T47D (cell line): ENCODE measurements at regions not wholly inside any gene's neighbourhood (a gene's known extent, or its start where the extent isn't known, plus 50 kb on each side); places are given as distances from the start of the nearest gene placed in this dataset.

Experiments
- DNase-seq, 2 experiments: peaks; one replicate each; pipeline versions ENCODE4 v3.0.0 to v3.0.0-alpha.2; 2011 to 2012; ENCODE audit warnings: low read depth in 1 of 2, low spot score in 1 of 2
- JUND ChIP-seq: IDR thresholded peaks from 2 replicates; pipeline ENCODE4 v1.6.1; 2012; ENCODE audit warnings: low read depth
- in situ Hi-C: cut with HindIII; loops from 2 replicates; pipeline ENCODE4 v1.10.0; 2016; ENCODE audit warnings: low sequenced_read_pairs, low pct_unique_long_range_greater_than_20kb

- no peak for TF ChIP-seq JUND
- in situ Hi-C loops, result no loop called here
- no peak for DNase-seq
Measured at GRCh38 chr3:99430348-99431134, 207.9 kb upstream of the COL8A1 start.

GRCh38 chr3:99429502-99429901 lies 208.9 kb upstream of the COL8A1 start:
- no peak for DNase-seq
- no peak for TF ChIP-seq JUND
- in situ Hi-C loops, result no loop called here

GRCh38 chr3:99425930-99426329 lies 212.5 kb upstream of the COL8A1 start:
- in situ Hi-C loops, result no loop called here
- DNase-seq, result no peak
- TF ChIP-seq JUND, result no peak

- TF ChIP-seq JUND, result no peak
- no peak for DNase-seq
- in situ Hi-C loops, result no loop called here
Measured at GRCh38 chr3:99419116-99419515, 219.3 kb upstream of the COL8A1 start.

GRCh38 chr3:99418709-99419108 lies 219.7 kb upstream of the COL8A1 start:
- no peak for DNase-seq
- in situ Hi-C loops, result no loop called here
- TF ChIP-seq JUND, result no peak

GRCh38 chr3:99418209-99418635 lies 220.2 kb upstream of the COL8A1 start:
- DNase-seq, result no peak
- no peak for TF ChIP-seq JUND
- in situ Hi-C loops, result no loop called here

- DNase-seq, result no peak
- in situ Hi-C loops, result no loop called here
- TF ChIP-seq JUND, result no peak
Measured at GRCh38 chr3:99413504-99413903, 224.9 kb upstream of the COL8A1 start.

GRCh38 chr3:99410789-99411311 lies 227.5 kb upstream of the COL8A1 start:
- no peak for TF ChIP-seq JUND
- in situ Hi-C loops, result no loop called here
- DNase-seq, result no peak

GRCh38 chr3:99409961-99410360 lies 228.4 kb upstream of the COL8A1 start:
- no peak for TF ChIP-seq JUND
- DNase-seq, result no peak
- in situ Hi-C loops, result no loop called here

DNA sequence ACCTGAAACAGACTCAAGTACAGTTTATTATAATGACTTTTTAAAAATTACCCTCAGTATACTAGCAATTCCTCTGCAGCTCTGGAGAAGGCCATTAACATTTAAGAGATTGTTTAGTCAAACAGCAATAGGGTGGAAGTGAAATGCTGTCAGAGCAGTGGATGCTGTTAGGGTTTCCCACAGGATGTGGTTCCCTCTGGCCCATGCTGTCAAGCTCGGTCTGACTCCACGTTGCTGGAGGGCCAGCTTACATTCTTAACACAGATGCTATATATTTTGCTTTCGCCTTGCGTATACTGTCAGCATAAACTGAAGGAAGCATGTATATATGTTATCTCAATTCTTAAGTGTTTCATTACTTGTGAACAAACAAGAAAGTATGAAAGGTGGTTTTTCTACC lies 231.1 kb upstream of the COL8A1 start:
- no peak for TF ChIP-seq JUND
- no peak for DNase-seq
- in situ Hi-C loops, result no loop called here

DNA sequence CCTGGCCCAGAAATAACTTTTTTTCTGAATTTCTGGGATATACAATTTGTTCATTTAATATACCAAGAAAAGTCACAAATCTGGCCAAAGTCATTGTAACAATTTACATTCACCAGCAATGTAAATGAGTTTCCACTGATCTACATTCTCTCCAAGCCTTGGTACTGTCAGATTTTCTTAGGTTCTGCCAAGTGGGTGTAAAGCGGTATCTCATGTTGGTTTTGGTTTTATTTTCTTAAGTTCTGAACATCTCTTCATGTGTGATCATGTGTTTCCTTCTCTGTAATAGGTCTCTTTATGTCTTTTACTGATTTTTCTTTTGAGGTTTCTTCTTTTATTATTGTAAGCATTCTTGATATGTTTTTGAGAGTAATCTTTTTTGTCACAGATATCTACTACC lies 235.6 kb upstream of the COL8A1 start:
- in situ Hi-C loops, result no loop called here
- DNase-seq, result no peak

GRCh38 chr3:99400352-99400751 lies 238.0 kb upstream of the COL8A1 start:
- TF ChIP-seq JUND, result no peak
- in situ Hi-C loops, result no loop called here
- no peak for DNase-seq

More for the DNA sequence above, 235.6 kb upstream of the COL8A1 start:
- no peak for TF ChIP-seq JUND

DNA sequence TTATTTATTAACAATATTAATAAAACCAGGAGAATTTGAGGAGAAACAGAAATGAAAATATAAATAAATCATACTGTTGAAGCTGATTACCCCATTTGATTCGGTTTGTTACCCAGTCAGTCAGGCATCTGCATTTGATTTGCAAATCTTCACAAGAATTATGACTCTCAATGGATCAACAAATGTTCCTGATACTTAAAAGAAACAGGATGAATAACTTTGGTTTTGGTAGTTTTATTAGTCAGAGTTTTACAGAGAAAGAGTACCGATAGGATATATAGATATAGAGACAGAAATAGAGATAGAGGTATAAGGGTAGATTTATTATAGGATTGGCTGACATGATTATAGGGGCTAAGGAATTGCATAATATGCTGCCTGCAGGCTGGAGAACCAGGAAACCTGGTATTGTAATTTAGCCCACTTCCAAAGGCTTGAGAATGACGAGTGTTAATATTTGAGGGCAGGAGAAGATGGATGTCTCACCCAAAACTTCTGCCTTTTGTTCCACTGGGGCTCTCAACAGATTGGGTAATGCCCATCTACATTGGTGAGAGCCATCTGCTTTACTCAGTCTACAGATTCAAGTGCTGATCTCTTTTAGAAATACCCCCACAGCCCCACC lies 241.6 kb upstream of the COL8A1 start:
- DNase-seq, result no peak
- TF ChIP-seq JUND, result no peak
- in situ Hi-C loops, result no loop called here
